Astrocyte (in vitro differentiated cells and primary cell): ENCODE measurements at regions not wholly inside any gene's neighbourhood (a gene's known extent, or its start where the extent isn't known, plus 50 kb on each side); places are given as distances from the start of the nearest gene placed in this dataset.

Experiments used
- CTCF ChIP-seq: IDR thresholded peaks from 2 replicates; pipeline ENCODE4 v1.5.1; 2011; ENCODE audit warnings: low read depth, mild to moderate bottlenecking, inconsistent platforms, low read length, moderate library complexity; ENCODE audit not compliant: insufficient read depth
- EZH2 ChIP-seq: IDR thresholded peaks from 2 replicates; pipeline ENCODE4 v1.6.1; 2012; ENCODE audit warnings: mild to moderate bottlenecking, low read length, inconsistent platforms; ENCODE audit not compliant: insufficient read depth

GRCh38 chr11:91170711-91171110, 947.9 kb upstream of the CHORDC1 start:
- TF ChIP-seq CTCF, result no peak
- no peak for TF ChIP-seq EZH2
